ENCODE measurements at regions not wholly inside any gene's neighbourhood (a gene's known extent, or its start where the extent isn't known, plus 50 kb on each side); places are given as distances from the start of the nearest gene placed in this dataset.

DNA sequence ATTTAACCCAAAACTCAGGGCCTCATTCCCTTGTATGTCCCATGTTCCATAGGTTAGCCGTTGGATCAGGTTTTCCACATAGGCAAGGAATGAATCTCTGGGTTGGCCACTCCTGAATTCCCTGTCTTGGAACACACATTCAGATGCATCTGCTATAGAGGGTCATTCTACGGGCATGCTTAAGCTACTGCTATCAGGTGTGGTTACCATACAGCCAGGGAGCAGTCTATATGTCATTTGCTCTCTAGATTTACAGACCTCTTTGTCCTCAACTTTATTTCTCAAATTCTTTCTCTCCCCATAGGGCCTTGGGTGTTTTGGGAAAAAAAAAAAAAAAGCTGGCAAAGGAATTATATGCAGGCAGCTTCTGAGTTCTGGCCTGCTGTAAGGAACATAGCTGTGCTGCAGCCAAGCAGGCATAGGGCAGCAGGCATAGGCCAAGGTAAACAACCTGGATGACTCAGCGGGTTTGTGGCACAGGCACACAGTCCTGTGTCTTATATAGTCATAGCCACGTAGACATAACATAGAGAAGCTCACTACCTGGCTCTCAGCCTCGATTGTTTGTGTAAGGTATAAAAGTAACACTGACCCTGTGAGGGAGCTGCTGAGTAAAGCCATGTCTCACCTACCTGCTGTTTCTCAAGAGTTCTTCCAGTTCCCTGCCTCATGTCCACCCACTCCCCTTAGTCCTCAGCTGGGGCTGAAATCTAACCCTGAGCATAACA is 141.5 kb downstream of the OSTF1 start:
- TF ChIP-seq, protein P1, sequence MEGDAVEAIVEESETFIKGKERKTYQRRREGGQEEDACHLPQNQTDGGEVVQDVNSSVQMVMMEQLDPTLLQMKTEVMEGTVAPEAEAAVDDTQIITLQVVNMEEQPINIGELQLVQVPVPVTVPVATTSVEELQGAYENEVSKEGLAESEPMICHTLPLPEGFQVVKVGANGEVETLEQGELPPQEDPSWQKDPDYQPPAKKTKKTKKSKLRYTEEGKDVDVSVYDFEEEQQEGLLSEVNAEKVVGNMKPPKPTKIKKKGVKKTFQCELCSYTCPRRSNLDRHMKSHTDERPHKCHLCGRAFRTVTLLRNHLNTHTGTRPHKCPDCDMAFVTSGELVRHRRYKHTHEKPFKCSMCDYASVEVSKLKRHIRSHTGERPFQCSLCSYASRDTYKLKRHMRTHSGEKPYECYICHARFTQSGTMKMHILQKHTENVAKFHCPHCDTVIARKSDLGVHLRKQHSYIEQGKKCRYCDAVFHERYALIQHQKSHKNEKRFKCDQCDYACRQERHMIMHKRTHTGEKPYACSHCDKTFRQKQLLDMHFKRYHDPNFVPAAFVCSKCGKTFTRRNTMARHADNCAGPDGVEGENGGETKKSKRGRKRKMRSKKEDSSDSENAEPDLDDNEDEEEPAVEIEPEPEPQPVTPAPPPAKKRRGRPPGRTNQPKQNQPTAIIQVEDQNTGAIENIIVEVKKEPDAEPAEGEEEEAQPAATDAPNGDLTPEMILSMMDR (IDR thresholded peaks at IDR 0.05), result no peak
- TF ChIP-seq POLR2A (IDR thresholded peaks at IDR 0.05) (no peak), POLR2AphosphoS5 (IDR thresholded peaks at IDR 0.05) (peak; percentile 16 to 53 (median 42)), EP300 (IDR thresholded peaks at IDR 0.05) (no peak)

Measured in stomach (tissue), 4 donors.